ENCODE measurements at regions not wholly inside any gene's neighbourhood (a gene's known extent, or its start where the extent isn't known, plus 50 kb on each side); places are given as distances from the start of the nearest gene placed in this dataset.

DNA sequence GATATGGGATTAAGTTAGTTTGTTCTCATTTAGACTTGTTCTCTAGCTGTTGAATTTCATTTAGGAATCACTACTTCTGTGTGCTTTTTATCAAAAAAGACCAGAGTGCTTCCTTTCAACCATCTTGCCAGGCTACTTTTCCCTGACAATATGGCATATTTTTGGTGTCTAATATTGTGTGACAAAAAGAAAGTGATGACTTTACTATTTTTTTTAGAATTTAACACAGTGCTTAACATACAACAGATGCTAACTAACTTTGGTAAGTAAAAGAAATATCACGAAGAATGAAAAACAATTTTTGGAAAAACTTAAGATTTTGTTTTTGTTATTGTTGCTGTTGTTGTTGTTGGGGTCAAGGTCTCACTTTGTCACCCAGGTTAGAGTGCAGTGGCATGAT, 462.2 kb upstream of the PABPC4L start:
- no peak for DNase-seq (ENCODE audit: extremely low spot score)
- ChIA-PET CTCF (no interaction called here), POLR2A (no interaction called here)
- TF ChIP-seq SP1 (IDR thresholded peaks at IDR 0.05) = no peak
- no peak for TF ChIP-seq ZNF384 (IDR thresholded peaks at IDR 0.05)
- TF ChIP-seq BHLHE40 (IDR thresholded peaks at IDR 0.05; ENCODE audit: borderline replicate concordance) = no peak
- no peak for TF ChIP-seq LEF1 (IDR thresholded peaks at IDR 0.05; ENCODE audit: borderline replicate concordance)
- TF ChIP-seq CTBP1 (IDR thresholded peaks at IDR 0.05; ENCODE audit: borderline replicate concordance) = no peak
- no peak for TF ChIP-seq SUZ12 (IDR thresholded peaks at IDR 0.05)
- TF ChIP-seq, protein P1, sequence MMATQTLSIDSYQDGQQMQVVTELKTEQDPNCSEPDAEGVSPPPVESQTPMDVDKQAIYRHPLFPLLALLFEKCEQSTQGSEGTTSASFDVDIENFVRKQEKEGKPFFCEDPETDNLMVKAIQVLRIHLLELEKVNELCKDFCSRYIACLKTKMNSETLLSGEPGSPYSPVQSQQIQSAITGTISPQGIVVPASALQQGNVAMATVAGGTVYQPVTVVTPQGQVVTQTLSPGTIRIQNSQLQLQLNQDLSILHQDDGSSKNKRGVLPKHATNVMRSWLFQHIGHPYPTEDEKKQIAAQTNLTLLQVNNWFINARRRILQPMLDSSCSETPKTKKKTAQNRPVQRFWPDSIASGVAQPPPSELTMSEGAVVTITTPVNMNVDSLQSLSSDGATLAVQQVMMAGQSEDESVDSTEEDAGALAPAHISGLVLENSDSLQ (IDR thresholded peaks at IDR 0.05) = no peak
- TF ChIP-seq L3MBTL2 (conservative IDR thresholded peaks at IDR 0.05) = no peak
- no peak for TF ChIP-seq TARDBP (IDR thresholded peaks at IDR 0.05)
- no peak for TF ChIP-seq HDGF (IDR thresholded peaks at IDR 0.05; ENCODE audit: borderline replicate concordance)
- TF ChIP-seq ARNT (IDR thresholded peaks at IDR 0.05) = no peak
- no peak for TF ChIP-seq FOXK2 (IDR thresholded peaks at IDR 0.05)
- TF ChIP-seq FOXM1 (IDR thresholded peaks at IDR 0.05; ENCODE audit: borderline replicate concordance) = no peak
- TF ChIP-seq ELF4 (IDR thresholded peaks at IDR 0.05) = no peak
- no peak for TF ChIP-seq FOXA1 (IDR thresholded peaks at IDR 0.05)

DNA sequence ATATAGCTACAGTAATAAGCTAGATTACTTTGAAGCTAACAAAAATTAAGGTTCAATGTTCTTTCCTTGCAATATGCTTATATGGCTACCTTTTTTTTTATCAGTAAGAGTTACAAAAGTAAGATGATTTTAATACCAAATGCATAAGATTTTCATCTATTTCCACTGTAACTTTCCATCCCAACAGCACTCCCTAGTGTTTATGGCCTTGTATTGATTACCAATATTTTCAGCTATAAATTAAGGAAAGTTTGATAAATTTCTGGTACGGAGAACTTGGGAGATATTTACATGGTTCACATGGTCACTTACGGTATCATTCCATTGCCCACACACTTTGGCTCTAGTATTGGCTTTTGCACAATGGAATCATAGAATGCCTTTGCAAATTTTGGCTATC, 448.9 kb upstream of the PABPC4L start:
- DNase-seq (ENCODE audit: extremely low spot score) = no peak
- TF ChIP-seq TARDBP (IDR thresholded peaks at IDR 0.05) (no peak), CTBP1 (IDR thresholded peaks at IDR 0.05; ENCODE audit: borderline replicate concordance) (no peak), LEF1 (IDR thresholded peaks at IDR 0.05; ENCODE audit: borderline replicate concordance) (no peak)
- ChIA-PET CTCF (interaction anchor here (0.7 kb wide), 1 partner anchor 103 kb away, joined by 3 read pairs; no protein-coding TSS in a partner anchor), POLR2A (no interaction called here)

DNA sequence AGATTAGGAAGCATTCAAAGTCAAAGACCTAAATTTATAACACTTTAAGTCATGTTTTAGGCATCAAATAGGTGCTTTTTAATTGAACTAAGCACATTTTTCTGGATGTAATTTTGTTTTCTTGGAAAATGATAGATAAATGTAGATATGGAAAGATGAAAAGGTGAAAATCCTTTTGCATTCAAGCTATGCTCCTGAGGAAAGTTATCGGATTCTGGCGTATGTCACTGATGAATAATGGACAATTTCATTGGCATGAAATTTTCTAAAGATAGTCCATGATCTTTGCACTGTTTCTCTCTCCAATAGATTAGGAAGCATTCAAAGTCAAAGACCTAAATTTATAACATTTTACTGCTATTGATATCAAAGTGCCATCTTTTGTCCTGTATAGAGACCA, 444.2 kb upstream of the PABPC4L start:
- CTCF ChIA-PET = no interaction called here
- POLR2A ChIA-PET = no interaction called here
- no peak for TF ChIP-seq FOXK2 (IDR thresholded peaks at IDR 0.05)
- TF ChIP-seq ARNT (IDR thresholded peaks at IDR 0.05) = no peak
- TF ChIP-seq FOXM1 (IDR thresholded peaks at IDR 0.05; ENCODE audit: borderline replicate concordance) = no peak
- TF ChIP-seq LEF1 (IDR thresholded peaks at IDR 0.05; ENCODE audit: borderline replicate concordance) = no peak
- TF ChIP-seq ELF4 (IDR thresholded peaks at IDR 0.05) = no peak
- no peak for TF ChIP-seq CTBP1 (IDR thresholded peaks at IDR 0.05; ENCODE audit: borderline replicate concordance)
- no peak for TF ChIP-seq ZNF384 (IDR thresholded peaks at IDR 0.05)
- no peak for TF ChIP-seq SUZ12 (IDR thresholded peaks at IDR 0.05)
- TF ChIP-seq FOXA1 (IDR thresholded peaks at IDR 0.05) = no peak
- TF ChIP-seq BHLHE40 (IDR thresholded peaks at IDR 0.05; ENCODE audit: borderline replicate concordance) = no peak
- no peak for TF ChIP-seq L3MBTL2 (conservative IDR thresholded peaks at IDR 0.05)
- no peak for TF ChIP-seq TARDBP (IDR thresholded peaks at IDR 0.05)
- no peak for TF ChIP-seq NFRKB (IDR thresholded peaks at IDR 0.05)
- no peak for DNase-seq (ENCODE audit: extremely low spot score)

DNA sequence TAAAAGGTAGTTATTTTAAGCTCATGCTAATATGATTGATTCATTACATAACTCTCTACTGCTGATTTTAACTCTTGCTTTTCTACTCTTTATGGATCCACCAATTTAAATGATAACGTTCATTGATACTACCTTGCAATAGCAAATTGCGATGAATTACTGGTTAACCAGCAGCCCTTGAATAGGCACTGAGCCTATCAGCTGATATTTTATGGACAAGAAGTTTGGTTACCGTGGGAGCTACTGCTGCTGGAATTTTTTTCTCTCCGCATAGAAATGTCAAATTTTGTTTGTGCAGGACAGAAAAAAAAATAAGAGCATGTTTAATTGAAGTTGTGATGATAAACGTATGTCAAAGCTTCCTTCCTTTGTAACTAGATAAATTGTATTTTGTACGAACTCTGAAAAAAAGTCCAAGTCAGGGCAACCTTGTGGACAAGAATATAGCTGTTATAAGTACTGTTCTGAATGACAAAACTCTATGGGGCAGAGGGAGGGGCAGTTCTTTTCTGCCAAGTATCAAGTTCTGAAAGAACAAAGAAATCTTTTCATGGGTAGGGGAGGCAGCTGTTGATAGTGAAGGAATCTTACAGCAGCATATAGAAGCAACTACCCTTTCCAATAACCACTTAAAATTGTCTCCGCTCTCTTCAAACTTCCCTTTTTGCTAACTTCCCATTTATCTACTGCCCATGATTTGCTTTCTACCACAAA, 434.9 kb upstream of the PABPC4L start:
- POLR2A ChIA-PET = no interaction called here
- CTCF ChIA-PET = interaction anchor here (0.6 kb wide), 1 partner anchor 106 kb away, joined by 3 read pairs; no protein-coding TSS in a partner anchor
- no peak for TF ChIP-seq FOXA1 (IDR thresholded peaks at IDR 0.05)
- no peak for TF ChIP-seq LEF1 (IDR thresholded peaks at IDR 0.05; ENCODE audit: borderline replicate concordance)
- TF ChIP-seq TARDBP (IDR thresholded peaks at IDR 0.05) = no peak
- TF ChIP-seq BHLHE40 (IDR thresholded peaks at IDR 0.05; ENCODE audit: borderline replicate concordance) = no peak
- no peak for TF ChIP-seq ELF4 (IDR thresholded peaks at IDR 0.05)
- TF ChIP-seq ZNF384 (IDR thresholded peaks at IDR 0.05) = no peak
- TF ChIP-seq, protein P1 (IDR thresholded peaks at IDR 0.05) = no peak
- TF ChIP-seq FOXM1 (IDR thresholded peaks at IDR 0.05; ENCODE audit: borderline replicate concordance) = no peak
- no peak for TF ChIP-seq HDGF (IDR thresholded peaks at IDR 0.05; ENCODE audit: borderline replicate concordance)
- TF ChIP-seq CTBP1 (IDR thresholded peaks at IDR 0.05; ENCODE audit: borderline replicate concordance) = no peak
- TF ChIP-seq SP1 (IDR thresholded peaks at IDR 0.05) = no peak
- no peak for TF ChIP-seq NFRKB (IDR thresholded peaks at IDR 0.05)
- TF ChIP-seq FOXK2 (IDR thresholded peaks at IDR 0.05) = no peak
- no peak for TF ChIP-seq SUZ12 (IDR thresholded peaks at IDR 0.05)
- TF ChIP-seq L3MBTL2 (conservative IDR thresholded peaks at IDR 0.05) = no peak
- no peak for DNase-seq (ENCODE audit: extremely low spot score)

DNA sequence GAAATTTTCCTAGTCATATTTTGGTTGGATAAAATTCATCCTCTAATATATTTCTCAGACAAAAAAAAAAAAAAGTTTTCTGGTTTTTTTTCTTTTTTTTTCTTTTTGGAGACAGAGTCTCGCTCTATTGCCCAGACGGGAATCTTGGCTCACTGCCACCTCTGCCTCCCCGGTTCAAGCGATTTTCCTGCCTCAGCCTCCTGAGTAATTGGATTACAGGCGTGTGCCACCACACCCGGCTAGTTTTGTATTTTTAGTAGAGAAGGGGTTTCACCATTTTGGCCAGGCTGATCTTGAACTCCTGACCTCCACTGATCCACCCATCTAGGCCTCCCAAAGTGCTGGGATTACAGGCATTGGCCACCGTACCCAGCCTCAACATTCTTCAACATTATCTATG, 432.7 kb upstream of the PABPC4L start:
- TF ChIP-seq HDGF (IDR thresholded peaks at IDR 0.05; ENCODE audit: borderline replicate concordance) (no peak), SUZ12 (IDR thresholded peaks at IDR 0.05) (no peak), NFRKB (IDR thresholded peaks at IDR 0.05) (no peak), TARDBP (IDR thresholded peaks at IDR 0.05) (no peak), SP1 (IDR thresholded peaks at IDR 0.05) (no peak), L3MBTL2 (conservative IDR thresholded peaks at IDR 0.05) (no peak), ZNF384 (IDR thresholded peaks at IDR 0.05) (no peak), ARNT (IDR thresholded peaks at IDR 0.05) (no peak)
- TF ChIP-seq, protein P1 (IDR thresholded peaks at IDR 0.05) = no peak
- DNase-seq (ENCODE audit: extremely low spot score) = no peak
- POLR2A ChIA-PET = no interaction called here
- CTCF ChIA-PET = no interaction called here

DNA sequence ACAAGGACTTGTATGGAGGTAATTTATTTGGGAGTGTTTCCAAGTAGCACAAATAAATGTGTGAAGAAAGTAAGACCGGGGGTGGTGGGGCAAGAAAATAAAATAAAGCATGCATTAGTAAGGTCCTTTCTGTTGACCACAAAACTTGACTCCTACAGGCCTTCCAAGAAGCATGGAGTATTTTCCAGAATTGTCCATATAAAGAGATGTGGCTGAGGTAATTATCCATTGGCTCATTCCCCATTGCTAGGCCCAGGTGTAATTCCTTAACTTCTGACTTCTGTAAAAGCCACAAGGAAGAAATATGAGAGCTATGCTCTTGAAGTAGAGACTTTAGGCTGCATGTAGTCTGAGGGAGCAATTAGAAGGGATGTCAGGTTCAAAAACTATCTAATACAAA, 430.5 kb upstream of the PABPC4L start:
- no peak for TF ChIP-seq TARDBP (IDR thresholded peaks at IDR 0.05)
- TF ChIP-seq FOXM1 (IDR thresholded peaks at IDR 0.05; ENCODE audit: borderline replicate concordance) = no peak
- TF ChIP-seq NFRKB (IDR thresholded peaks at IDR 0.05) = no peak
- TF ChIP-seq LEF1 (IDR thresholded peaks at IDR 0.05; ENCODE audit: borderline replicate concordance) = no peak
- no peak for TF ChIP-seq HDGF (IDR thresholded peaks at IDR 0.05; ENCODE audit: borderline replicate concordance)
- TF ChIP-seq SP1 (IDR thresholded peaks at IDR 0.05) = no peak
- no peak for TF ChIP-seq FOXK2 (IDR thresholded peaks at IDR 0.05)
- no peak for TF ChIP-seq L3MBTL2 (conservative IDR thresholded peaks at IDR 0.05)
- no peak for TF ChIP-seq FOXA1 (IDR thresholded peaks at IDR 0.05)
- TF ChIP-seq CTBP1 (IDR thresholded peaks at IDR 0.05; ENCODE audit: borderline replicate concordance) = no peak
- TF ChIP-seq, protein P1 (IDR thresholded peaks at IDR 0.05) = no peak
- no peak for DNase-seq (ENCODE audit: extremely low spot score)
- ChIA-PET CTCF (no interaction called here), POLR2A (no interaction called here)
